IMR-90 (cell line): ENCODE measurements at regions not wholly inside any gene's neighbourhood (a gene's known extent, or its start where the extent isn't known, plus 50 kb on each side); places are given as distances from the start of the nearest gene placed in this dataset.

Source experiments
- ATAC-seq: fragments of 200-7000 bp; cut with Tn5 transposase; 2 replicates; pipeline ENCODE4 v1.9.1; 2020; ENCODE audit warnings: low read depth, mild to moderate bottlenecking, moderate library complexity
- BruUV-seq: library from RNA; stranded (reverse); fragments of 400-500 nt; replicated peaks from 2 replicates; lab custom pipeline; 2021; lab: Mats Ljungman, UMichigan
- CTCF ChIA-PET: fragments of 300-600 bp; formaldehyde crosslinking; extraction: SDS; loops from one replicate; lab custom pipeline; 2021; ENCODE audit warnings: antibody characterized with exemption; lab: Yijun Ruan, JAX
- POLR2A ChIA-PET: fragments of 300-600 bp; sonication (Branson Sonifier 250); formaldehyde crosslinking; loops from one replicate; lab custom pipeline; 2022; ENCODE audit warnings: antibody characterized with exemption; ENCODE audit not compliant: unreplicated experiment; lab: Charles Lee
- DNase-seq: peaks from one replicate; pipeline ENCODE4 v3.0.0; 2013
- H2AFZ ChIP-seq: replicated peaks from 2 replicates; pipeline ENCODE3; 2013; ENCODE audit warnings: low read length, mild to moderate bottlenecking; ENCODE audit not compliant: poor library complexity
- H2AK5ac ChIP-seq: 2 replicates; pipeline ENCODE4 v1.6.1; 2013; ENCODE audit warnings: low read depth, low read length, inconsistent platforms
- H2AK9ac ChIP-seq: replicated peaks from 2 replicates; pipeline ENCODE3; 2013; ENCODE audit warnings: mild to moderate bottlenecking, low read depth, low read length, moderate library complexity; ENCODE audit not compliant: poor library complexity
- H2BK120ac ChIP-seq: 2 replicates; pipeline ENCODE4 v1.6.1; 2013; ENCODE audit warnings: low read depth, low read length, inconsistent platforms
- H2BK15ac ChIP-seq: 3 replicates; pipeline ENCODE4 v1.6.1; 2013; ENCODE audit warnings: low read depth, low read length, inconsistent platforms
- H2BK20ac ChIP-seq: 2 replicates; pipeline ENCODE4 v1.6.1; 2013; ENCODE audit warnings: low read depth, mild to moderate bottlenecking, inconsistent platforms, low read length, moderate library complexity
- H2BK5ac ChIP-seq: 2 replicates; pipeline ENCODE4 v1.6.1; 2013; ENCODE audit warnings: mild to moderate bottlenecking, low read depth, low read length, inconsistent platforms; ENCODE audit not compliant: poor library complexity, severe bottlenecking
- H3K14ac ChIP-seq: replicated peaks from 2 replicates; pipeline ENCODE4 v1.6.1; 2013; ENCODE audit warnings: low read depth, low read length, inconsistent platforms
- H3K18ac ChIP-seq: 2 replicates; pipeline ENCODE4 v1.6.1; 2013; ENCODE audit warnings: low read depth, low read length, control low read depth
- H3K23ac ChIP-seq: 2 replicates; pipeline ENCODE4 v1.6.1; 2013; ENCODE audit warnings: low read depth, low read length, inconsistent platforms
- H3K27ac ChIP-seq: 2 replicates; pipeline ENCODE4 v1.5.1; 2013; ENCODE audit warnings: mild to moderate bottlenecking, control low read depth, low read length; ENCODE audit not compliant: insufficient read depth
- H3K27me3 ChIP-seq: 2 replicates; pipeline ENCODE4 v1.6.1; 2013; ENCODE audit warnings: low read length; ENCODE audit not compliant: control insufficient read depth, insufficient read depth
- H3K36me3 ChIP-seq: 2 replicates; pipeline ENCODE4 v1.6.1; 2013; ENCODE audit warnings: low read length, mixed read lengths; ENCODE audit not compliant: control insufficient read depth, insufficient read depth
- H3K4ac ChIP-seq: 2 replicates; pipeline ENCODE4 v1.6.1; 2013; ENCODE audit warnings: low read depth, low read length, inconsistent platforms
- H3K4me1 ChIP-seq: 2 replicates; pipeline ENCODE4 v1.6.1; 2013; ENCODE audit warnings: low read length, mixed read lengths; ENCODE audit not compliant: control insufficient read depth, insufficient read depth
- H3K4me2 ChIP-seq: 2 replicates; pipeline ENCODE4 v1.6.1; 2013; ENCODE audit warnings: low read depth, mild to moderate bottlenecking, control low read depth, low read length, moderate library complexity
- H3K4me3 ChIP-seq: 2 replicates; pipeline ENCODE4 v1.5.1; 2013; ENCODE audit warnings: low read depth, mild to moderate bottlenecking, control low read depth, low read length, moderate library complexity; ENCODE audit not compliant: insufficient read depth
- H3K56ac ChIP-seq: 2 replicates; pipeline ENCODE4 v1.6.1; 2013; ENCODE audit warnings: low read length, inconsistent platforms; ENCODE audit not compliant: insufficient read depth; ENCODE audit errors: extremely low read depth
- H3K79me1 ChIP-seq, 2 experiments: 2 replicates each; pipeline ENCODE4 v1.6.1; 2013; ENCODE audit warnings: low read length in 2 of 2, inconsistent platforms in 1 of 2, low read depth in 1 of 2
- H3K9ac ChIP-seq: 2 replicates; pipeline ENCODE4 v1.6.1; 2013; ENCODE audit warnings: low read depth, low read length, control low read depth
- H3K9me1 ChIP-seq: 2 replicates; pipeline ENCODE4 v1.6.1; 2013; ENCODE audit warnings: low read length, inconsistent platforms; ENCODE audit not compliant: insufficient read depth
- H3K9me3 ChIP-seq: 2 replicates; pipeline ENCODE4 v1.6.1; 2013; ENCODE audit warnings: low read length; ENCODE audit not compliant: control insufficient read depth, insufficient read depth
- H4K20me1 ChIP-seq: 2 replicates; pipeline ENCODE4 v1.6.1; 2013; ENCODE audit warnings: low read length, inconsistent platforms; ENCODE audit not compliant: insufficient read depth
- H4K5ac ChIP-seq: 2 replicates; pipeline ENCODE4 v1.6.1; 2013; ENCODE audit warnings: mild to moderate bottlenecking, low read depth, low read length, control low read depth
- H4K8ac ChIP-seq, 2 experiments: 2 replicates each; pipeline ENCODE4 v1.6.1; 2013; ENCODE audit warnings: low read depth in 2 of 2, low read length in 2 of 2, control low read depth in 1 of 2, inconsistent platforms in 1 of 2
- H4K91ac ChIP-seq: 2 replicates; pipeline ENCODE4 v1.6.1; 2013; ENCODE audit warnings: low read depth, low read length, inconsistent platforms; ENCODE audit not compliant: insufficient read depth
- BHLHE40 ChIP-seq: fragments of 150-350 bp; IDR thresholded peaks from 2 replicates; pipeline ENCODE4 v1.6.1; 2016; ENCODE audit warnings: mild to moderate bottlenecking, low read depth, low read length
- CEBPB ChIP-seq: IDR thresholded peaks from 2 replicates; pipeline ENCODE4 v1.6.1; 2012; ENCODE audit warnings: low read depth, low read length, improper control_type of control experiment
- CHD1 ChIP-seq: IDR thresholded peaks from 2 replicates; pipeline ENCODE4 v1.6.1; 2012; ENCODE audit warnings: low read depth, low read length, improper control_type of control experiment
- MAFK ChIP-seq: IDR thresholded peaks from 2 replicates; pipeline ENCODE4 v1.6.1; 2012; ENCODE audit warnings: low read depth, low read length, improper control_type of control experiment
- RAD21 ChIP-seq: IDR thresholded peaks from 2 replicates; pipeline ENCODE4 v1.6.1; 2012; ENCODE audit warnings: low read length, improper control_type of control experiment
- RCOR1 ChIP-seq: IDR thresholded peaks from 2 replicates; pipeline ENCODE4 v1.6.1; 2012; ENCODE audit warnings: mild to moderate bottlenecking, low read length, improper control_type of control experiment; ENCODE audit not compliant: insufficient replicate concordance
- RFX5 ChIP-seq: IDR thresholded peaks from 2 replicates; pipeline ENCODE4 v1.8.0; 2012; ENCODE audit warnings: low read depth, mild to moderate bottlenecking, low read length, moderate library complexity
- SMC3 ChIP-seq: fragments of 150-350 bp; IDR thresholded peaks from 2 replicates; pipeline ENCODE4 v1.6.1; 2016; ENCODE audit warnings: low read depth, mild to moderate bottlenecking, antibody characterized with exemption, low read length, moderate library complexity
- WGBS, 2 experiments: methylation state at CpG; one replicate each; pipeline versions ENCODE4 v1.1.5 to v1.1.7; 2013; ENCODE audit warnings: missing lambda C conversion rate in 2 of 2; ENCODE audit not compliant: insufficient read length in 1 of 2; ENCODE audit errors: extremely low coverage in 2 of 2; 5-methylcytosine and 5-hydroxymethylcytosine counted together
- dilution Hi-C: fragments of 300-500 bp; cut with HindIII; formaldehyde crosslinking; loops from one replicate; pipeline ENCODE4 v1.14.3; 2018; ENCODE audit warnings: low sequenced_read_pairs; ENCODE audit not compliant: unreplicated experiment
- in situ Hi-C: fragments of 300-500 bp; cut with MboI; formaldehyde crosslinking; loops from 3 replicates; pipeline ENCODE4 v1.14.3; 2019; ENCODE audit warnings: low sequenced_read_pairs, inconsistent platforms, mixed read lengths
- intact Hi-C: fragments of 100-400 bp; cut with micrococcal nuclease; formaldehyde crosslinking; loops from 2 replicates; pipeline ENCODE4 v1.10.0; 2022

- Histone ChIP-seq H3K14ac (no peak overlapping the region), H3K4me2 (no peak overlapping the region), H3K56ac (no peak overlapping the region), H2BK15ac (no peak overlapping the region), H3K9ac (no peak overlapping the region), H3K27me3 (no peaks in the 10 kb centered on the region), H3K36me3 (no peaks in the 10 kb centered on the region), H4K8ac (no peak overlapping the region), H4K91ac (no peak overlapping the region), H3K9me1 (no peaks in the 10 kb centered on the region), H3K79me1 (no peaks in the 10 kb centered on the region), H2AK9ac (no peak overlapping the region), H3K4ac (no peak overlapping the region), H2AFZ (no peak overlapping the region), H2AK5ac (no peak overlapping the region), H2BK20ac (no peak overlapping the region), H3K23ac (no peak overlapping the region), H3K27ac (no peak overlapping the region), H2BK120ac (no peak overlapping the region), H3K4me3 (no peak overlapping the region), H3K18ac (no peak overlapping the region), H2BK5ac (no peak overlapping the region), H4K20me1 (no peaks in the 10 kb centered on the region), H3K9me3 (peaks cover 3% of the 10 kb centered on the region; the same call in 1 of the 2 replicates), H4K5ac (no peak overlapping the region), H3K4me1 (no peaks in the 10 kb centered on the region)
- WGBS, 2 experiments: no CpG with 5 or more reads among the region's 1 CpG
- no peak for DNase-seq
- ChIA-PET POLR2A (no interaction called here), CTCF (no interaction called here)
- TF ChIP-seq SMC3: no peak
- no peak for TF ChIP-seq RAD21
- no peak for TF ChIP-seq RCOR1
- no peak for TF ChIP-seq CEBPB
- TF ChIP-seq RFX5: no peak
- no peak for TF ChIP-seq BHLHE40
- TF ChIP-seq MAFK: no peak
- TF ChIP-seq CHD1: no peak
- no TSS peak for BruUV-seq
- no peak for ATAC-seq
- dilution Hi-C loops: no loop called here
- in situ Hi-C loops: no loop called here
- intact Hi-C loops: no loop called here
Observed at GRCh38 chr3:33958661-33959060, 160.2 kb downstream of the PDCD6IP start.
